ENCODE measurements at regions not wholly inside any gene's neighbourhood (a gene's known extent, or its start where the extent isn't known, plus 50 kb on each side); places are given as distances from the start of the nearest gene placed in this dataset.

DNA sequence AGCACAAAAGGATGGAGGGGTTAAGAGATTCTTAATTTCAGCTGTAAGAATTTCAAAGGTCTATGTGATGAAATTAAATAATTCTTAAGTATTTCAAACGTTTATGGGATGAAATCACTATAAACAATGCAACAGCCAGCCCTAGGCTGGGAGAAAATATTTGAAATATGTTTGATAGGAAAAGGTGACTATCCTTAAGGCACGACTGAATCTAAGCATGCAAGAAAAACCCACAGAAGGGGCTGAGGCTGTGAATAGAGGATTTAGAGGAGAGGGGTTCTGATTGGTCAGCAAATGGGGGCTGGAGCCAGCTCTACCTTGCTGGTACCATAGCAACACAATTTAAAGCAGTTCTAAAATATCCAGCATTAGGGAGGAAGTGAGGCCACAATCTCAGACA is 220.8 kb upstream of the ATP10A start:
- TF ChIP-seq, protein P1, sequence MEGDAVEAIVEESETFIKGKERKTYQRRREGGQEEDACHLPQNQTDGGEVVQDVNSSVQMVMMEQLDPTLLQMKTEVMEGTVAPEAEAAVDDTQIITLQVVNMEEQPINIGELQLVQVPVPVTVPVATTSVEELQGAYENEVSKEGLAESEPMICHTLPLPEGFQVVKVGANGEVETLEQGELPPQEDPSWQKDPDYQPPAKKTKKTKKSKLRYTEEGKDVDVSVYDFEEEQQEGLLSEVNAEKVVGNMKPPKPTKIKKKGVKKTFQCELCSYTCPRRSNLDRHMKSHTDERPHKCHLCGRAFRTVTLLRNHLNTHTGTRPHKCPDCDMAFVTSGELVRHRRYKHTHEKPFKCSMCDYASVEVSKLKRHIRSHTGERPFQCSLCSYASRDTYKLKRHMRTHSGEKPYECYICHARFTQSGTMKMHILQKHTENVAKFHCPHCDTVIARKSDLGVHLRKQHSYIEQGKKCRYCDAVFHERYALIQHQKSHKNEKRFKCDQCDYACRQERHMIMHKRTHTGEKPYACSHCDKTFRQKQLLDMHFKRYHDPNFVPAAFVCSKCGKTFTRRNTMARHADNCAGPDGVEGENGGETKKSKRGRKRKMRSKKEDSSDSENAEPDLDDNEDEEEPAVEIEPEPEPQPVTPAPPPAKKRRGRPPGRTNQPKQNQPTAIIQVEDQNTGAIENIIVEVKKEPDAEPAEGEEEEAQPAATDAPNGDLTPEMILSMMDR (IDR thresholded peaks at IDR 0.05) = no peak
- TF ChIP-seq POLR2A (IDR thresholded peaks at IDR 0.05) = no peak

All from vagina (tissue), 2 donors.